Stimulated activated naive CD4-positive, alpha-beta T cell treated with Interleukin-2 at 50 U/mL for 16 hours (primary cell): ENCODE measurements at regions not wholly inside any gene's neighbourhood (a gene's known extent, or its start where the extent isn't known, plus 50 kb on each side); places are given as distances from the start of the nearest gene placed in this dataset.

Source experiments
- DNase-seq: peaks from one replicate; lab custom pipeline; 2025; lab: John Stamatoyannopoulos, UW

GRCh38 chr2:122417114-122417513 lies 661.7 kb downstream of the TSN start:
- no peak for DNase-seq

DNA sequence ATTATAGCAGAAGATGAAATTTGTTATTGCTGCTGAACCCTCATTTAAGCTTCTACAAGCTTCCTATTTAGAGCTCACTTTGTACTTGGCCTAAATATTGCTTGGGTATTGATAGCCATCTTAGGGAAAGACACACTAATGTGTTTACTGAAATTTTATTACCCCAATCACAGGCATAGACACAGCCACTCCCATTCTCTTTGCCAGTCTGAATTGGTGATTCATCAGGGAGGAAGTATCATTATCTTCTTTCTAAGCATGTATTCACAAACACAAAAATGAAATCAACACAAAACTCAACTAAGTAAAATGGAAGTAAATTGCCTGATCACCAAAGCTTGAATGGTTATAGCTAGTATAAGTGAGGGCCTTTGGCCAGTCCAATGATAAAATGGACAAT lies 666.3 kb downstream of the TSN start:
- no peak for DNase-seq

GRCh38 chr2:122422384-122422991 lies 667.0 kb downstream of the TSN start:
- no peak for DNase-seq

DNA sequence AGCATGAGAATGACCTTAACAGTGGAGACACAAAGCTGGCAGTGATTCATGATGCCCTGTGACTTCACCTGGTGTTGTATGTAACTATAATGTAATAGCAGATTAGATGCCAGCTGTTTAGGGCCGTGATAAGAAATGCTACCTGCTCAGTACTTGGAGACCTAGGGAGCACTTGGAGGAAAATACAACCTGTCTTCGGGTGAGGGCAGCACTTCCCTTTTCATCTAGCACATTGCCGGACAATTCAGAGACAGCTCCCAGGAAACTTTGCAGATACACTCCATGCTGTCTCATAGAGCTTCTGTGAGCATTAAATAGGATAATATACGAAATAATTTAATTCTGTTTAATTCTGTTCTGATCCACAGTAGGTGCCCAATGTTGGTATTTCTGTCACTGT lies 668.5 kb downstream of the TSN start:
- DNase-seq: no peak

DNA sequence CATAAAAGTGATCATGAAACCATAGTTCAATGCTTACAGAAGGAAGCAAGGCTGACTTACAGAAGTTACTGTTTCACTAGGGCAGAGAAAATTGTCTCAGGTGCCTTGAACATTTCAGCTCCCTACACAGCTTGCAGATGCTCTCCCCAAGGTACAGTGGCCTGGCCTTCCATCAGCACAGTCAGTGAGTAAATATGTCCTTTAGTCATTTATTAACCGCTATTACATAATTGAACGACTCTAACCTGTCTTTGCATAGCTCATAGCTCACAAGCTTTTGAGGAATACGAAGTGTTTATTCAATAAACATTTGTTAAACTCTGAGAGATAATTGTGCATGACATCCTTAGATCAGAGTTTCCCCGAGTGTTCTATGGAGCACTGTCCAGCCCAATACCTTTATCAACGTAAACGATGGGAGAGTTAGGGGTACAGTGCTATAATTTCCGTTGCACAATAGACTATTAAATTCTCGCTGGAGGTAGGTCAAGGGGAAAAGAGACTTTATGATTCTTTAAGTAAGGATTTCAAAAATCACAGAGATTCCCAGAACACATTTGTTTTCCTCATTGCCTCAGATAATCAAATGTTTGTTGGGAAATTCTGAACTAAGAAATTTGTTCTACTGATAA lies 677.8 kb downstream of the TSN start:
- DNase-seq: no peak

DNA sequence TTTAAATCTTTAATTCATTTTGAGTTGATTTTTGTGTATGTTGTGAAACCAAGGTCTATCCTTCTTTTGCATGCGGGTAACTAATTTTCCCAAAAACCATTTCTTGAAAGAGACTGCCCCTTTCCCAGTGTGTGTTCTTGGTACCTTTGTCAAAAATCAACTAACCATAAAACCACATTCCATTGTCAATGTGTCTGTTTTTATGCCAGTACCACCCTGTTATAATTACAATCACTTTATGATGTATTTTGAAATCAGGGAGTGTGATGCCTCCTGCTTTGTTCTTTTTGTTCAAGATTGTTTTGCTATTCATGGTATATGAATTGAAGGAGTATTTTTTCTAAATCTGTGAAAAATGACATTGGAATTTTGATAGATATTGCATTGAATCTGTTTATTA lies 689.6 kb downstream of the TSN start:
- DNase-seq: no peak

DNA sequence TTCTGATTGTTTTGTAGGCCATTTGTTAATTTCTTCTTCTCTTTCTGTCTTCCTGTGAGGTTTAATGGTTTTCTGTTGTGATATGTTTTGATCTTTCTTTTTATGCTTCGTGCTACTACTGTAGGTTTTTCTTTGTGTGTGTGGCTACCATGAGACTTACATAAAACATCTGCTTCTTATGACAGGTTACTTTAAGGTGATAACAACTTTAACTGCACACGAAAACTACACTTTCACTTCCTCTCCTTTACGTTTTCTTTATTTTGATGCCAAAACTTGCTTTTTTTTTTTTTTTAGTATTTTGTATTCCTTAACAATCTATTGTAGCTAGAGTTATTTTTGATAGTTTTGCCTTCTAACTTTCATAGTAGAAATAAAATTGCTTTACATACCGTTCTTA lies 691.3 kb downstream of the TSN start:
- no peak for DNase-seq

DNA sequence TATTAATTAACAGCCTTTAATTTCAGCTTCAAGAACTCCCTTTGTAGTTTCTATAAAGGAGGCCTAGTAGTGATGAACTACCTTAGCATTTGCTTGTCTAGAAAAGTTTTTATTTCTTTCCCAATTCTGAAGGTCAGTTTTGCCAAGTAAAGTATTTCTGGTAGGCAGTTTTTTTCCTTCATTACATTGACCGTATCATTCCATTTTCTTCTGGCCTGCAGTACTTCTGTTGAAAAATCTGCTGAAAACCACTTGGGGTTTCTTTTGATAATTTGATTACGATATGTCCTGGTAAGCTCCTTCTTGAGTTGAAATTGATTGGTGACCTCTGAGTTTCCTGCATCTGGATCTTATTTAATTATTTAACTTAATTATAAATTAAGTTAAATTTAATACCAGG lies 691.8 kb downstream of the TSN start:
- no peak for DNase-seq

DNA sequence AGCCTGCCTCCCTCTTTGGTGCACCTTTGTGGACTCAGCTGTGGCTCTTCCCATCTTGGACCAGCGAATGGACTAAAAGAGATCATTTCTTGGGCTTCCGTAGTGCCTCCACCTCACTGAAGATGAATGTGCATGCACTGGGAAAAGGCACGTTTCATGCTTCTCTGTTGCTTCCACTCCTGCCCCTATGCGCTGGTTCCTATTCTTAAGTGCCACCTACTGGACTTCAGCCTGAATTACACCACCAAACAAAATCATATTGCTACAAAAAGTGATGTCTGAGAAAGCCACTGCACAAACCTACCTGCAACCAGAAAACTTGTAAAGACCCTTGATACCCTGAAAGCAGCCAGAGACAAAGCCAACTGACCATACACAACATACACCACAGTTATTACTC lies 695.6 kb downstream of the TSN start:
- no peak for DNase-seq

GRCh38 chr2:122451697-122452096 lies 696.2 kb downstream of the TSN start:
- no peak for DNase-seq

DNA sequence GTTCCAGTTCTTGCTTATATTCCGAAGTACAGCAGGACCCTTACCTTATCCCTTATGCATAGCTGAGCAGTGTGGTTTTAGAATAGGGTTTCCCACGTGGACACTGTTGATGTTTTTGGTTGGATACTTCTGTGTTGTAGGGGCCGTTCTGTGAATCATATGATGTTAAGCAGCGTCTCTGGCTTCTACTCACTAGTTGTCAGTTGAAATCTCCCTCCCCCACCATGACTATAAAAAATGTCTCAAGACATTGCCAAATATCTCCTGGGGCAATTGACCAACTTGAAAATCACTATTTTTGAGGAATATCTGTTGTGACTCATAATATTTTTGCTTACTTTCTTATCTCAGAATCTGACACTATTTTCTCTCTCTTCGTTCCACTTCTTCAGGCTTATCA lies 713.7 kb downstream of the TSN start:
- no peak for DNase-seq

DNA sequence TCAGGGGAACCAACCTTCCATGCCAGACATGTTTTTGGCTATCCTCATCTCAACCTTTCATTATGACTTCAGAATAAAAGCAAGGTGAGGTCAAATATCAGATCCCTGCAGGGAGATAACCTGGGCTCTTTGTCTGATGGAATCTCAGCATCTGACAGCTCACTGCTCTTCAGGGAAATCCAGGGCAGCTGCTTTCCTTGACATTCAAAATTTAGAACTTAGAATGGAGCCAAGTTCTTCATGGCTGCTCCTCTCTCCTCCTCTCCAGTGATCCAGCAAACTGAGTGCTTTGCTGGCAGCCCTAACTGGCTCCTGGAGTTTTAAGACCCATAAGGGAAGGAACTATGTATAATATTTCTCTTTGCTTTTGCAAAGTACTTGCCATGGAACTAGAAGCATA lies 716.3 kb downstream of the TSN start:
- no peak for DNase-seq

- DNase-seq: no peak
Measured at GRCh38 chr2:122478117-122478516, 722.7 kb downstream of the TSN start.

DNA sequence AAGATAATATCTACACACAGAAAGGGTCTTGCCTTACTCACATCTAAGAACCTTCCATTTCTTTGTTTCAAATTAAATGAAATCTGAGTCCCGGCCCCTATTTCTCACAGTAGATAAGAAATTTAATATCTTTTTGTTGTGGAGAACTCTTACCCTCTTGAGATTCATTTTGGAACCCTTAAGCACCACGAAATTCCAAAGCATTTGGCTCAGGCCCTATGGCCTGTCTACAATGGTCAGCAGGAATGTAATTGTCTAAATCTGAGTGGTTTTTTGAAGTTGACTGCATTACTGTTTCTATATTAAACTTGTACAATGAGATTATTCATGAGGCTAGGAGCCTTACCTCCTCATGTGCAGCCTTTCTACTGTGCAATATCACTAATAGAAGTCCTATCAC lies 723.3 kb downstream of the TSN start:
- no peak for DNase-seq

DNA sequence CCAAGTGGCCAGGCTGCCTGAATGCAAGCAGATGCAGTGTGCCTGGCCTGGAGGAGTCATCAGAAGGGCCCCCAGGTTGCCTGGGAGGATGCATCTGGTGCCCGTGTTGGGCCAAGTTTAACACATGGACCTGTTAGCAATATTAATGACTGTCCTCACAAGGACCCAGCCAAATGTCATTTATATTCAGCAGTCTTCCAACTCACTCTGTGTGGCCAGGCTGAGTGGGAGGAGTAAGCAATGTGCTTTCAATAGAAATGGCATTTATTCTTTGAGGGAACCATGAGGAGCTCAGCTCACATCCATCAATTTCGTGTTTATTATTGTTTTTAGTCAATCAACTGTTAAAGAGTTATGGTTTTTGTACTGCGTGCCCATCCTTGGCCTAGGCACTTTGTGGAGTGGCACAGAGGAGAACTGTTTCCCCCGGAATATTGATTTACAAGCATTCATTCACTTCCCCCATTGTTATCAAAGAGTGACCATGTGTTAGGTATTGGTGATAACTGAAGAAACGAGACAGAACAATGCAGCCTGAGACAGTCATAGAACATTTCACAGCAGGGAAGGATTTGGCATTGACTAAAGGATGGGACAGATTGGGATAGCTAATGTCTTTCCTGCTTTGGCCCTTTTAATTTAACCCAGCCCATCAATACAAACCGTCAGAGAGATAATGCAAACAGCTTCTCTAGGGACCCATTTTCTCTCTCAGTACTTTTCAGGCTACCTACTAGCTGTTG lies 725.2 kb downstream of the TSN start:
- no peak for DNase-seq

- no peak for DNase-seq
Measured at GRCh38 chr2:122481244-122481622, 725.8 kb downstream of the TSN start.

GRCh38 chr2:122481717-122482116 lies 726.3 kb downstream of the TSN start:
- no peak for DNase-seq

GRCh38 chr2:122486086-122486485 lies 730.6 kb downstream of the TSN start:
- DNase-seq: no peak

DNA sequence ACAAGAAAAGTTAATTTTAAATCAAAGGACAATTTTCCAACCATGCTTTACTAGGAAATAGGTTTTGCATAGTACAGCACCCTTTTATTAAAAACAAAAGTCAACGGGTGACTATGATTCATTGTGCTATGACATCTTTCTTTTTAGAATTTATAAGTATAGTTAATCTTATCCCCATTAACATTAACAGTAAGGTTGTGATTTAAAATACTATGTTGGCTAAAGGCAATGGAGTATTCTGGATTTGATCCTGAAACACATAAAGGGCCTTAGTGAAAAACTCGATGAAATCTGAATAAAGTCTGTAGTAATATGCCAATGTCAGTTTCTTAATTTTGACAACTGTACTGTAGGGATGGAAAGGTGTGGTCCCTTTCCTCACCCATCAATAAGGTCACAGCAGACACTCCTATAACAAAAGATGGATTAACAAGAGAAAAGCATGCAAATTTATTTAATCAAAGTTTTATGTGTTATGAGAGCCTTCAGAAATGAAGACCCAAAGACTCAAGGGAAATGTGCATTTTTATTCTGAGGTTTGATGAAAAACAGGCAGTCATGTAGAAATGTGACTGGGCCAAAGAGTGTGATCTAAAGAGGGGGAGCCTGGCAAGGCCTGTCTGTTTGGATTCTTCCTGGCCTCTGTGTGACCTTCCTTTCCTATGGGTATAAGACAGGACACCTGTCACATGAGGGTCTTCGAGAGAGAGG lies 731.4 kb downstream of the TSN start:
- no peak for DNase-seq

DNA sequence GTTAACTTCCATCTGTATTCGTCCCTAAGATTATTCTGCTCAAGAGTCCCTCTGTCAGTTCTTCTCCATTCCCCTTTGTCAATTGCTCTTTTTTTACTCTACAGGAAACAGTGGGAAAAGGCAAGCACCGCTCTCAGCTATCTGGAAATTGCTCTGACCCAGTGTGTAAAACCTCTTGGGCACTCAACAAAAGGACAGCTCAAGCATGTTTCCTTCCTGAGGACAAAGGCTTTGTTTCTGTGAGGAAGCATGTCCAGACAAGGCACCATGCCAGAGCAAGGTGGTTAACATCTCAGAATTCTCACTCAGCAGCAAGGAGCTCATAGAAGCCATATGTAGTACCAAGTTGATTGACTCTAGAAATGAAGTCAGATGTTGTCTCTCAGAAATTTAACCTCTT lies 735.6 kb downstream of the TSN start:
- no peak for DNase-seq

GRCh38 chr2:122500316-122501105 lies 745.1 kb downstream of the TSN start:
- DNase-seq: no peak

- no peak for DNase-seq
Measured at GRCh38 chr2:122506620-122507019, 751.2 kb downstream of the TSN start.
